HCEC 1CT (cell line): ENCODE measurements at regions not wholly inside any gene's neighbourhood (a gene's known extent, or its start where the extent isn't known, plus 50 kb on each side); places are given as distances from the start of the nearest gene placed in this dataset.

Source experiments
- DNase-seq: peaks from one replicate; pipeline ENCODE4 v3.0.0-alpha.2; 2017

GRCh38 chr2:9103663-9104277 is 100.3 kb upstream of the MBOAT2 start:
- no peak for DNase-seq

- DNase-seq, result no peak
Measured at GRCh38 chr2:9102861-9103662, 99.6 kb upstream of the MBOAT2 start.

- no peak for DNase-seq
Measured at GRCh38 chr2:9101763-9102425, 98.4 kb upstream of the MBOAT2 start.

GRCh38 chr2:9100080-9100876 is 96.8 kb upstream of the MBOAT2 start:
- DNase-seq, result no peak

- DNase-seq, result no peak
Measured at GRCh38 chr2:9099341-9099751, 95.9 kb upstream of the MBOAT2 start.

- DNase-seq, result no peak
Measured at GRCh38 chr2:9097892-9098291, 94.4 kb upstream of the MBOAT2 start.

GRCh38 chr2:9097239-9097638 is 93.8 kb upstream of the MBOAT2 start:
- DNase-seq, result no peak

GRCh38 chr2:9096761-9097160 is 93.3 kb upstream of the MBOAT2 start:
- no peak for DNase-seq

- no peak for DNase-seq
Measured at GRCh38 chr2:9095690-9096089, 92.2 kb upstream of the MBOAT2 start.

- DNase-seq, result no peak
Measured at GRCh38 chr2:9095226-9095625, 91.7 kb upstream of the MBOAT2 start.

- DNase-seq, result no peak
Measured at GRCh38 chr2:9094117-9094516, 90.6 kb upstream of the MBOAT2 start.

- DNase-seq, result no peak
Measured at GRCh38 chr2:9093324-9093723, 89.8 kb upstream of the MBOAT2 start.

GRCh38 chr2:9092383-9093282 is 89.1 kb upstream of the MBOAT2 start:
- no peak for DNase-seq

GRCh38 chr2:9091811-9092210 is 88.3 kb upstream of the MBOAT2 start:
- DNase-seq, result peak; percentile 46

- no peak for DNase-seq
Measured at GRCh38 chr2:9089831-9090230, 86.3 kb upstream of the MBOAT2 start.

GRCh38 chr2:9087121-9087681 is 83.7 kb upstream of the MBOAT2 start:
- DNase-seq, result peak; percentile 51

GRCh38 chr2:9086465-9086864 is 83.0 kb upstream of the MBOAT2 start:
- peak; percentile 17 for DNase-seq

GRCh38 chr2:9085353-9085752 is 81.9 kb upstream of the MBOAT2 start:
- DNase-seq, result no peak

GRCh38 chr2:9083287-9083686 is 79.8 kb upstream of the MBOAT2 start:
- DNase-seq, result no peak

- DNase-seq, result no peak
Measured at GRCh38 chr2:9082158-9082557, 78.7 kb upstream of the MBOAT2 start.

- DNase-seq, result no peak
Measured at GRCh38 chr2:9081750-9082149, 78.3 kb upstream of the MBOAT2 start.

- DNase-seq, result no peak
Measured at GRCh38 chr2:9078405-9078804, 74.9 kb upstream of the MBOAT2 start.
